T1000 (cell line): ENCODE measurements at regions not wholly inside any gene's neighbourhood (a gene's known extent, or its start where the extent isn't known, plus 50 kb on each side); places are given as distances from the start of the nearest gene placed in this dataset.
"Not testable (repeated sequence)": the region's sequence is repeated elsewhere in the genome, so short reads cannot be mapped to it uniquely, and the experiment has no call there.

ENCODE experiments used
- DNase-seq: peaks from one replicate; lab custom pipeline; 2025; ENCODE audit warnings: mixed read lengths; lab: John Stamatoyannopoulos, UW

DNA sequence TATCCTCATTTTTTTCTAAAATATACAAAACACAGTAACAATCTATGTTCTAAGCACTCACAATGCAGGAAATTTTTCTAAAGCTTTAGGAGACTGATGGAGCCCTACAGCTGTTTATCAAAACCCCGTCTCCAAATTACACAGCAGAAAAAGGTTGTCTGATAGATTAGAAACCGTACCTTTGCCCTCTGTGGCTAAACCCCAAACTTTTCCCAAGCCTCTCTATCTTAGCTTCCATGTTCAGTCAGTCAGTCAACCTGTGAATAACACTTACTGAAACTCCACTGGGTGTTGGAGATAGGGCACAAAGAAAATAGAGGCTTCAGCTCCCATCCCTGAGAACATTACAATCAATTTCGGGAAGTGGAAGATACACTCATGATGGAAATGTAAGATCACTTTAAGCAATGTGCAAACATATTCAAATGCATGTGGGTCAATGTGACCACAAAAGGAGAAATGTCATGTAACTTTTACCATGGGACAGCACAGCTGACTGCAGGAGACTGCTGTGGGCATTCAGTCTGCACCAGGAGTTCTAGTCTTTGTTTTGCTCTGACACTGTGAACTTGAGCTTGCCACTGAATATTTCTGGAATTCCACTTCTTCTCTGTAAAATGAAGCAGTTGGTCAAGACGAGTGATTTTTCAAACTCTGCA lies 279.5 kb upstream of the PIK3R1 start:
- no peak for DNase-seq

DNA sequence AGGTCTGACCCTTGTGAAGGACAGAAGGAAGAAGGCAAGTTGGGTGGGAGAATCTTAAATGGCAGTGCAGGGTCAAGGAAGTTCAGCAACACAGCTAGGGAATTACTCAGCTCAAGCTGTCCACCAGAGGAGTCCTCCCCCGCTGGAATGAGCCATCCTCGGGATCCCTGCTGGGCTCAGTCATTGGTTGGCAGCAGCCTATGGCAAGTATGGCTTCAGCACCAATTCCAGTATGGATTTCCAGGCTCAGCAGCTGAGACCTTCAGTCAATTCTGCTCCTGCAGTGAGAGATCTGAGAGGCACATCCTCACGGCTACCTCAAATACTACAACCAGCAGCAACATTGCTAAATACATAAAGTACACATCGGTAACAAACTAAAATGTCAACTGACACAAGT lies 280.6 kb upstream of the PIK3R1 start:
- DNase-seq, result no peak

DNA sequence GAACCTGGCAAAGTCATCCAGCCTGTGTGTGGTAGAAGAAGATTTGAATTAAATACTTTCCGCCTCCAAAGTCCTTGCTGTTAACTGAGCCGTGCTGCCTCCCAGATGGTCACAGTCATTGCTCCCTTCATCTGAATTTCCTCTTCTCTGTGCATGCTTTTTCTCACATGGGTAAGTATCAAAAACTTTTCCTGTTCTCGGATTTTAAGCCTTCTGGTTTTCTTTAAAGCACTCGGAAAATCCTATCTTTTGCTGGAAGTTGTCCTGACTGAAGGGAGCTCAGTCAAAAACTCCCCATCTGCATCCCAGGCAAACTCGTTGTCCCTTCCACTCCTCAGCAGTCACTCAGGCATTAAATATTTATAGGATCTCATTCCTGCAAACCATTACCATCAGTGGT lies 290.0 kb upstream of the PIK3R1 start:
- DNase-seq, result no peak

DNA sequence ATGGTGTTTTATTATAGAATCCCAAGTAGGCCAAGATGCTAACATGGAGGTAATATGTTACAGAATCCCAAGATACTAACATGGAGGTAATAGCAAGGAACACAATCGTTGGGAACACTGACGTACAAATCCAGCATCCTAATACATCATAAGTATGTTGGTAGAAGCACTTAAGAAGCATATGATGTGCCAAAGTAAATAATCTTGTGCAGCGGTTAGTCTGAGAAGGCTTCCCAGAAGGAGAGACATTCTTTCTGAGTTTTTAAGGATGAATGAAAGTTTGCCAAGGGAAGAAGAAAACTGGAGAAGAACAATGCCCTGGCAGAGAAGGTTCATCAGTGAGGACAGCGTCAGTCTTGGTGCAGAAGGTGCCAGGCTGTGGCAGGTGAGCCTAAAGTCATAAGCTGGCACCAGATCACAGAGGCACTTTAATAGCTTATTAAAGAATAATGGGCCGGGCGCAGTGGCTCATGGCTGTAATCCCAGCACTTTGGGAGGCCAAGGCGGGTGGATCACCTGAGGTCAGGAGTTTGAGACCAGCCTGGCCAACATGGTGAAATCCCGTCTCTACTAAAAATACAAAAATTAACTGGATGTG lies 294.5 kb upstream of the PIK3R1 start:
- no peak for DNase-seq

DNA sequence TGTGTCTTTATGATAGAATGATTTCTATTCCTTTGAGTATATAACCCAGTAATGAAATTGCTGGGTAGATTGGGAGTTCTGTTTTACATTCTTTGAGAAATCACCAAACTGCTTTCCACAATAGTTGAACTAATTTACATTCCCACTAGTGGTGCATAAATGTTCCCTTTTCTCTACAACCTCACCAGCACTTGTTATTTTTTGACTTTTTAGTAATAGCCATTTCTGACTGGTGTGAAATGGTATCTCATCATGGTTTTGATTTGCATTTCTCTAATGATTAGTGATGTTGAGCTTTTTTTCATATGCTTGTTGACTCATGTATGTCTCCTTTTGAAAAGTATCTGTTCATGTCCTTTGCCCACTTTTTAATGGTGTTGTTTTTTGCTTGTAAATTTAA lies 296.0 kb upstream of the PIK3R1 start:
- DNase-seq, result not testable (repeated sequence)

DNA sequence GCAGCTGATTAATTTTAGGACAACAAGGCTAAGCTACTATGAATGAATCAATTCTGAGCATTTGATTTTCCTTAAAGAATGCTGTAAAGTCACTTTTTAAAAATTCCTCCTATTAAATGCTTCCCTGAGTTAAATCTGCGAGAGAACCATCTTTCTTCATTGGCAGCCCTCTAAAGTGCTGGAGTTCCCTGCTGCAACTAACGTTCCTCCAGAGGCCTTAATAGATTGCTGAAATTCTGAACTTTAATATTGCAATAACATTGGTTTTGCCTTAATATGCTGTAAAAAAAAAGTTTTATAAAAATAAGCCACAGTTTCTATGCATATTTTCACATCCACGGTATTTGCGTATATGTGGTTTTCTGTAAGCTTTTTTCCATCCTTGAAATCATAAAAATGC lies 298.0 kb upstream of the PIK3R1 start:
- DNase-seq, result no peak

DNA sequence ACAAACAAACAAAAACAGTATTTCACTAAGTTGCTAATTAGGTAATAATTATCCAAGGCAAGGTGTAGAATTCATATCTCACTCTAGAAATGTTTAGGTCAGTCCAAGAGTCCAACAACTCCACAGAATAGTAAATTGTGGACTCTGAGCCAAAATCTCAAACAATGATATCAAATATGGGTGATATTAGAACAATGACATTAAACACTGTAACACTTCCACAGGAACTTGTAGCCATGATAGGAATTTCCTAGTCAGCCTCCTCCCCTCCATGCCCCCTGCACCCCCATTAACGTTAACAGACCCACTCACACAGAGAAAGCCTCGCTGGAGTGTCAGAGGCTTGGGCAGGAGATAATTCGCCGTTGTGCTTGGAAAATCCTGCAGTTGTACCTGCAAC lies 305.0 kb upstream of the PIK3R1 start:
- DNase-seq, result no peak

DNA sequence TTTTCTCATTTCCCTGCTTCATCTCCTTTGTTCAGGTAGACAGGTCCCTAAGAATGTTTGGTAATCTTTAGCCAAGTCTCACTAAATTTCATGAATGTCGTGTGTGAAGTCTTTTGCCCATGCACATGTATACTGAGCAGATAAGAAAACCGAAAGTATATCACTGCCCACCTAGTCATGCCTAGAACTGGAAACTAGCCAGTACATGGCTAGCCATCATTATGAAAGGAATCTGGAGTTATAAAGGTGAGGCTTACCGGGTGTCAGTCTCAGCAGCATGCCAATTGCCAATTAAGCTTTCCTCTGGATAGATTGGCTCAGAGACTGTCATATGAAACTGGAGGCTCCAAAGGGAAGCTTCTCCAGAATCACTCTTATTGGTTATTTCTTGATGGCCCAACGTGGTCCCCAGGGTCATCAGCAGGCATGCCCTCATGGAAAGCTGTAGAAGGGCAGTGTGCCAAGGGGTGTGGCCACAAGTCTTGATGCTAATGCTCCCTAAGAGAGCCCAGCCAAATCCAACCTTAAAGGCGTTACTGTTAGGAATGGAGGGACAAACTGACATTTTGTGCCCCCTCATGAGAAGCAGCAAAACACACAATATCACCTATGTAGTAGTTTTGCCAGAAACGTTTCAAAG lies 307.3 kb upstream of the PIK3R1 start:
- no peak for DNase-seq

DNA sequence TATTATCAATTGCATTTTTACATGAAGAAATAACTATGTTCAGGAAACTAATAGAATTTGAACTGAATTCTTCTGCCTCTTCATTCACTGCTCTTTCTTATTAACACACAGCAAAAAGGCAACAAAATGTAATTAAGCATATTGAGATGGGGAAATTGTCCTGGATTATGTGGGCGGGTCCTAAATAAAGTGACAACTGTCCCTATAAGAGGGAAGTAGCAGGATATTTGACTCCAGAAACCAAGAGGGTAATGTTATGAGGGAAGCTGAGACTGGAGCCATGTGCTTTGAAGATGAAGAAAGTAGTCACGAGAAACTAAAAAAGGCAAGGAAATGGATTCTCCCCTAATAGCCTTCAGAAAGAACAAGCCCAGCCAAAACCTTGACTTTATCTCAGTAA lies 311.2 kb upstream of the PIK3R1 start:
- no peak for DNase-seq

DNA sequence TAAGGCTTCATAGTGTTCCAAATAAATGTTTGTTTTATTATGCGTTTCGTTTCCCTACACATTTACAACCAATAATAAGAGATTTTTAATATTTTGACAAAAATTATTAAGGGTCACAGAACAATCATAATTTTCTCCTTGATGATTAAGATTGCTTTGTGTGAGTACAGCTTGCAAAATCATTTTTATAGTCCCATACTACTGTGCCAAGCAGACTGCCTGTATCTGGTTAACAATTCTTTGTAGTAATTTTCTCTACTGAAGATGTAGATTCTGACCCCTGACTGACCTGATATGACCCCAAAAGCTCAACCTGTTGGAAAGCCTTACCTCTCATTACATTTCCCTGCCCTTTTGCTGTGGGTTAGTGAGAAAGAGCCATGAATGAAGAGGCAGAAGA lies 311.9 kb upstream of the PIK3R1 start:
- no peak for DNase-seq

DNA sequence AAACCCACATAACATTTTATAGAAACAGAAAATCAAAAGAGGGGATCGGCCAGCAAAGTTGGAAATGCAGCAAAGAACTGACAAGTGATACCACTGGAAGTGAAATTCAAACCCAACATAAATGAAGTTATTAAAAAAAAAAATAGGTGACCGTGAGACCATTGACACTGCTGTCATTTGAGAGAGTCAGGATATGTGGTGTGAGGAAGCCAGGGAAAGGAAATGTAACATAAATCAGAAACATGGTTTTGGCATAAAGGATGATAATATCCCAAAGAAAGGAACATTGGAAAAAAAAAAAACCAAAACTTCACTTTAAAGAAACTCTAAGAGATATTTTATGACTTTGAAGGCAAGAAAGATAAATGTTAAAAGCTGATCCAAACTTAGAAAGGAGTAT lies 312.4 kb upstream of the PIK3R1 start:
- DNase-seq, result no peak

DNA sequence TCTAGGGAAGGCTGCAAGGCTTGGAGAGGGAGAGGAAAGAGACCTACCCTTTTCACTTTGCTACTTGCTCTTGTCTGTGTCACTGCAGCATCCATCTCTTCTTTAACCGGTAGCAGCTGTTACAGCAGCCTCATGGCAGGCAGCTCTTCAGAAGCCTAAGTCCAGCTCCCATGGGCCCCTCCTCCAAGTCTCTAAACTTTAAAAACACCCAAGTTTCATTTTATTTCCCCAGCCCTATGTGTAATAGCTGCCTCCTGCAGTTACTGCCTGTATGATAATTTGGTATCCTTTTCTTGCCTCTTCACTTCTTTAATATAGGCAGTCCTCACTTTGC lies 313.1 kb upstream of the PIK3R1 start:
- DNase-seq, result no peak

DNA sequence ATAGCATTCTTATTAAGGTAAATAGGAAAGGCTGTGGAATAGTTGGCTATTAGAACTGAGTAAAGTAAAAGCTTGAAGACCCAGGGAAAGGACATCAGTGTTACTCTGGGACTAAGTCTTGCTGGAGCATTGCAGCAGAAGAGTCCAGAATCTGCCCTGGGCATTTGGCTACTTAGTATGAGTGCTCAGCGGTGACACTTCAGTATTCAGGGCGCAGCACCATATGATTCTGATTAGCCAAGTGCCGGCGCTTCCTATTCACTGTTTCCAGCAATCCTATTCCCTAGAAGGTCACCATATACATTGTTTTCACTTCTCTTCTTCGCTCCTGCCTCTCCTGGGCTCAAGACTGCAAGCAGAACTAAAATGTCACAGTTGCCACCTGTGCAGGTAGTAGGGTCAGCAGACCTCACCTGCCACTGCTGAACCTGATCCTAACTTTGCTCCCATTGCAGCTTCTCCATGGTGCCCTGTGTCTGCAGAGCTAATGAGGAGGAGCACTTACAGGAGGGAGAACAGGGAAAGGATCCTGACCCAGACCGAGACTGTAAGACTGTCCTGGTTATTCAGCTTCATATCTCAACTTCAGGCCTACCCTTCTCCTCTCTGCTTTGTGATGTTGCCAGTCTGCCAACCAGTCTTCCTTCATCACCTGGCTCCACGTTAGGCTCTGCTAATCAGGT lies 313.6 kb upstream of the PIK3R1 start:
- DNase-seq, result no peak

DNA sequence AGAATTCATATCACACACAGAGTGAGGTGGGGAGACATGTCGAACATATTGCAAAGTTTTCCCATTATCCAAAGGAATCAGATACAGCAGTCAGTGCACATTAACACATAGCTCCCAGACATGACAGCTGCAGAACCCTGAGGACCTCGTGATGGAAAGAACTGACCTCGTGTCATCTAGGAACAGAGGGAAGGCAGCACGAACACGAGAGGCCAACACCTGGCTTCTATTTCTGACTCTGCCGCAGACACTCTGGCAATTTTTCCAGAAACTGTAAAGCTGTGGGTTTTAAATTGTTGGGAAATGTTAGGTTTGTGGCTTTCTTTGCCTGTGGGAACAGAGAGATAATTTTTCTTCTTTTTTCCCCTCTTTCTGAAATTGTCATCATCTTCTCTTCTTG lies 315.0 kb upstream of the PIK3R1 start:
- no peak for DNase-seq

DNA sequence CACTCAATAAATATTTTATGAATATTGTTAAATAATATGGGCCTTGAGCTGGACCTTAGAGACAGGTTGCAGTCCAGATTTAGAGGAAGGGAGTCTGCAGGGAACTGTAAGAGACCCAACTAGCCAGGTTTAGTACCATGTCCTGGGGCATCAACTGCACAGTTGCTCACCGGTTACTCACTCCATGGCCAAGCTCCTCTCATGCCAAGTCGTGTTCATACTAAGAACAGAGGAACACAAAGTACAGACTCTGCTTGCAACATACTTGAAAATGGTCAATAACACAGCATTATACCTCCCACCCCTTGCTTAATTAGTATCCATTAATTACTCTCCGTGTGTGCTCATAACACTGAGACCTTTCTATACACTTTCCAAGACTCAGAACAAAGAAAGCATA lies 317.6 kb upstream of the PIK3R1 start:
- no peak for DNase-seq

DNA sequence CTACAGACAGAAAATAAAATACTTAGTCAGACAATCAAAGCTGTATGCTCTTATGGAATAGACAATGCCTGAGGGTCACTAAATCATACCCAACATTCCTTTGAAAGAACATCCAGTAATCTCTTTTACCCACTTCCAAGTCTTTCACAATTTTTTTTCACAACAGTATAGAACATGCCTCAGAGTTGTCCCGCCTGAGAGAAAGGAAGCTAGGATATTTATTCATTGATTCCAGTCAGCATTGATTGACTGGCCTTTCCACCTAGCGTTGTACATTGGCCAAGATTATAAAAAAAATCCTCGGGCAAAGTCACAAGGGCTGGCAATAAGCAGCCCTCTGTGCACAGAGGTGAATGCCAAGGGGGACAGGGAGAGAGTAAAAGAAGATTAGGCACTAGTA lies 318.1 kb upstream of the PIK3R1 start:
- no peak for DNase-seq

DNA sequence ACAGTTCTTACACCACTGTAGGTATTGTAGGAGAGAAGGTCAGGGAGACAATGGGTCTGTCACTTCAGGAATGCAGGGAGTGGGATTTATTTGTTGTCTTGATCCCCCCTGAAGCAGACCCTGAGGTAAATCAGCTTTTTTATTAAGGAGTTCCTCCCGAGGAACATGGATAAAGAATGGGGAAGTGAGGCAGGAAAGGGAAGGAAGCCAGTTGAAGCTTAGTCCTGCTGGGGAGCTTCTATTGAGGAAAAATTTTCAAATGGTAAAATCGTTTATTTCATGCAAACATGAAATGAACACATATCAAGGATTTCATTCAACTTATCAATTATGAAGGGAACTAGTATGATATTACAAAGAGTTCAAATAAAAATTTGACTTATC lies 318.6 kb upstream of the PIK3R1 start:
- DNase-seq, result no peak

DNA sequence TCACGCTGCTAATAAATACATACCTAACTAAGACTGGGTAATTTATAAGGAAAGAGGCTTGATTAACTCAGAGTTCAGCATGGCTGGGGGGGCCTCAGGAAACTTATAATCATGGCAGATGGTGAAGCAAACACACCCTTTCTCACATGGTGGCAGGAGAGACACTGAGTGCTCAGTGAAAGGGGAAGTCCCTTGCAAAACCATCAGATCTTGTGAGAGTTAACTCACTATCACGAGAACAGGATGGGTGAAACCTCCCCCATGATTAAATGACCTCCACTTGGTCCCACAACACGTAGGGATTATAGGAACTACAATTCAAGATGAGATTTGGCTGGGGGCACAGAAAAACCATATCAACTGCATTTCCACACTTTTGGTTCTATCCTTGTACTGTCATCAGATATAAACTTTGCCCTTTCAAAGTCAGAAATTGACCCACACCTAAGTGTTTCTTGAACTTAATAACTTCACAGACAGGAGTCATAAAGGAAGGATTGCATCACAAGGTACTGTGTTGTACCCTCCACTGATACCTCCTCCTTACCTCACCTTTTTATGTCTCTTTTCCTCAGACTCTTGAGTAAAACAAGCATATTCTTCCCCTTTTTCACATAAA lies 319.1 kb upstream of the PIK3R1 start:
- DNase-seq, result no peak

DNA sequence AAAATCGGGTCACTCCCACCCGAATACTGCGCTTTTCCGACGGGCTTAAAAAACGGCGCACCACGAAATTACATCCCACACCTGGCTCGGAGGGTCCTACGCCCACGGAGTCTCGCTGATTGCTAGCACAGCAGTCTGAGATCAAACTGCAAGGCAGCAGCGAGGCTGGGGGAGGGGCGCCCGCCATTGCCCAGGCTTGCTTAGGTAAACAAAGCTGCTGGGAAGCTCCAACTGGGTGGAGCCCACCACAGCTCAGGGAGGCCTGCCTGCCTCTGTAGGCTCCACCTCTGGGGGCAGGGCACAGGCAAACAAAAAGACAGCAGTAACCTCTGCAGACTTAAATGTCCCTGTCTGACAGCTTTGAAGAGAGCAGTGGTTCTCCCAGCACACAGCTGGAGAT lies 325.7 kb upstream of the PIK3R1 start:
- not testable (repeated sequence) for DNase-seq

DNA sequence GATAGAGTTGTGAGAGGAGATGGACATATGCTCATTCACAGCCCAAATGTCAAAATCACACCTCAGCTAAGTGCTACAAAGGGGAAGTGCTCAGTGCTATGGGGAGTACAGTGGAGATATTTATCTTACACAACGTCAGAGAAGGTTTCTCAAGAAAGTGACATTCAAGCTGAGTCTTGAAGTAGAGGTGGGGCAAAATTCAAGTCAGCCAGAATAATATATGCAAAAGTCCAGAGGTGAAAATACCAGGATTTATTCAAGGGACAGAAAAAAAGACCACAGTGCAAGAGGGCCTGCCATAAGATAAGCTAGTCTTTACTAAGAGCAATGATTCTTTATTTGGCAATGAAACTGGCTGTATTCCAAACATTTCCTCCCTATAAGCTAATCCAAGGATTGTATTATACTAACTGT lies 327.8 kb upstream of the PIK3R1 start:
- DNase-seq, result no peak

DNA sequence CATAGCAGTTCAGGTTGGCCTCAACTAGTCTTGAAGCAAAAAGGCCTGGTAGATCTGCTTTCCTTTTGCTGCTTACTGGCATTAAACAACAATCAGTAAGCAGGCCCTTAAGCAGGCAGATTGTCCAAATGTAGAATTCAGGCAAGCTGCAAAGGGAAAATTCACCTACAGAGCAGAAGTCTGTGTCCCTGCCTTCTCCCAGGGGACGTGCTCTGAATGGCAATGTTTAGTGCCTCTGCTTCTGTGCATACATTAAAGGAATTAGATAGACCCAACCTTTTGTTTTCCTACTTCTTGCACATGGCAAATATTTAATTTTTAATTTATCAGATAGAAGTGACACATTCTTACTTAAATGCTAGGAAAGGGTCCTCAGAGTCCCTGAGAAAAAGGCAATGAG lies 328.8 kb upstream of the PIK3R1 start:
- DNase-seq, result no peak

DNA sequence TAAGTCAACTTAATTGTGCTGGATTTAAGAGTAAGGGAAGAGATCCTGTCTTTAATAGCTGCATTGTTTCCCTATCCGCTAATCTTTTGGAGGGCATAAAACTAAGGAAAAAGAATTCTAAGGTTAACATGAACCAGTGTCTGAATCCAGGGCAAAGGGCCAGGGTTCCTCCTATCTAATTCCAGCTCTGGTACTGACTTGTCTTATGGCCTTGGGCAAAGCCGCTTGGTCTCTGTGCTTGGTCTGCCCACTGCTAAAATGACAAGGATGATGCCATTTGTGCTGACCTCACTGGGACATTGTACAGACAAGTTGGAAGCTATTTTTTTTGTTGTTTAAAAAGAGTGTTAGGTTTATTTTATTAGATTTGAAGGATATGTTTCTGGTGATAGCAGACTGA lies 334.7 kb upstream of the PIK3R1 start:
- DNase-seq, result no peak

DNA sequence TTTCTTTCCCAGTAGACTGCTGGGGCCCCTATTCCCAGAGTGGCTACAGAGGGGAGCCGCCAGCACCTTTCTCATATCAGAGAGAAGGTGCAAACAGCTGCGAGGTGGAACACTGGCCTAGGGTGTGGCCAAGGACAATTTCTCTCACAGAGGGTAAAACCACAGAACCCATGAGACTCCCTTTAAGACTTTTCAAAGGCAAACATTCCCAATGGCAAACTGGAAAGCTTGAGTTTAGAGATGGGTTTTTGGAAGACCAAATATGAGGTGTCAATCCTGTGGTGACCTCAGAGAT lies 335.1 kb upstream of the PIK3R1 start:
- no peak for DNase-seq
